Posterior cingulate gyrus (tissue), 11 donors: ENCODE measurements at regions not wholly inside any gene's neighbourhood (a gene's known extent, or its start where the extent isn't known, plus 50 kb on each side); places are given as distances from the start of the nearest gene placed in this dataset.
"Not testable (repeated sequence)": the region's sequence is repeated elsewhere in the genome, so short reads cannot be mapped to it uniquely, and the experiment has no call there.

ENCODE experiments used
- DNase-seq, 10 donors: peaks; one replicate each; pipeline versions ENCODE4 v3.0.0 to v3.0.0-alpha.2; 2020 to 2021; ENCODE audit warnings: mixed read lengths in 3 of 10
- intact Hi-C: fragments of 100-400 bp; cut with DNase I; formaldehyde crosslinking; loops from one replicate; pipeline ENCODE4 v1.15.1; 2023

GRCh38 chr12:19893514-19893913, 454.2 kb downstream of the AEBP2 start:
- intact Hi-C loops, result no loop called here
- DNase-seq, result no peak

GRCh38 chr12:19894050-19894449, 454.8 kb downstream of the AEBP2 start:
- intact Hi-C loops, result no loop called here
- no peak for DNase-seq

- intact Hi-C loops, result no loop called here
- no peak for DNase-seq
Measured at GRCh38 chr12:19894803-19895202, 455.5 kb downstream of the AEBP2 start.

- intact Hi-C loops, result no loop called here
- no peak for DNase-seq
Measured at GRCh38 chr12:19895246-19896020, 456.1 kb downstream of the AEBP2 start.

DNA sequence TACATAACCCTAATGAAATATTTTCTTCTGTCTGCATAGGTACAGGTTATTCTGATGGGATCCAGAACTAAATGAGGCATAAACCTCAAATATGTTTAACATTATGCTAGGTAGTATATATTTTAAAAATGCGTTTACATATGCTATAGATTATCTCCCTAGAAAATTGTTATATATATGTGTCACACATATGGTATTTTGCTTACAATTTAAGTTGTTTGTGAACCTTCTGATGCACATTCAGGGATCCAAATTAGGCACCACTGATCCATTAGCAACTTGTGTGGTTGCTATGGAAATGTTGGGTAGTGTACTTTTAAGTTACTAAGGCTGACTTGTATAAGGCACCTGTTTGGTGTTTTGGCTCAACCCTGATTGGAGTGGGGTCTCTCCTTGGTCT, 456.7 kb downstream of the AEBP2 start:
- intact Hi-C loops, result no loop called here
- no peak for DNase-seq

GRCh38 chr12:19896534-19896933, 457.2 kb downstream of the AEBP2 start:
- intact Hi-C loops, result no loop called here
- no peak for DNase-seq

DNA sequence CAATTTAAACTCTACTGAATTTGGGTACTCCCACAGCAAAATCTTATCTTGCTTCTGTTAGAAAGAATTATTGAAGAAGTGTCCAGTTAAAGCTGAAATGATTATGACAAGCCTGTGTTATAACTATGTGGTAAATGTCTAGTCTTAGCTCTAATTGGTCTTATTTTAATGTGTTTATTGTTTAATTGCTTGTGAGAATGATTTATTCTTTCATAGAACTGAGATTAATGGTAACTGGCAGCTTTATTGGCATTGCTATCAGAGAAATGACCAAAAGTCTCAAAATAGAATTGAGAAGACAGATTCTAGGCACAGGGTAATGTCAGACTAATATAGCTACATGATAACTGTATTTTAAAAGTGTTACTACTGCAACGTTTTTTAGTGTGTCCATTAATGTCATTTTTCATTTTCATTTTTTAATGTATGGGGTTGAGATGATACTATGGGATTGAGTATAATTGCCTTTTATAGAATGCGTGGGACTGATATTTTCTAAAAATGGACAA, 458.7 kb downstream of the AEBP2 start:
- intact Hi-C loops, result no loop called here
- no peak for DNase-seq

GRCh38 chr12:19901841-19902240, 462.5 kb downstream of the AEBP2 start:
- no peak for DNase-seq
- intact Hi-C loops, result no loop called here

- intact Hi-C loops, result no loop called here
- DNase-seq, result no peak
Measured at GRCh38 chr12:19904819-19905218, 463.5 kb upstream of the PDE3A start.

GRCh38 chr12:19908830-19909229, 459.5 kb upstream of the PDE3A start:
- DNase-seq, result no peak
- intact Hi-C loops, result no loop called here

DNA sequence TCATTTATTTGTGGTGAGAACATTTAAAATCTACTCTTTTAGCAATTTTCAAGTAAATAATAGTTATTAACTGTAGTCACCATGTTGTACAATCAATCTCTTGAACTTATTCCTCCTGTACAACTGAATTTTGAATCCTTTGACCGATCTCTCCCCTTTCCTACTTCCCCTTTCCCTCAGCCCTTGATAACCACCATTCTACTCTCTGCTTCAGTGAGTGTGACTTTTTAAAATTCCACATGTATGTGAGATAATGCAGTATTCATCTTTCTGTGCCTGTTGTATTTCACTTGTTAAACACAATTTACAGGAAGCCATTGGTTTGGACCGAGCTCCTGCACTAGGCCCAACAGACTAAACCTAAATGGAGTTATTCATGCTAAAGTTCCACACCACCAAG, 458.9 kb upstream of the PDE3A start:
- intact Hi-C loops, result no loop called here

DNA sequence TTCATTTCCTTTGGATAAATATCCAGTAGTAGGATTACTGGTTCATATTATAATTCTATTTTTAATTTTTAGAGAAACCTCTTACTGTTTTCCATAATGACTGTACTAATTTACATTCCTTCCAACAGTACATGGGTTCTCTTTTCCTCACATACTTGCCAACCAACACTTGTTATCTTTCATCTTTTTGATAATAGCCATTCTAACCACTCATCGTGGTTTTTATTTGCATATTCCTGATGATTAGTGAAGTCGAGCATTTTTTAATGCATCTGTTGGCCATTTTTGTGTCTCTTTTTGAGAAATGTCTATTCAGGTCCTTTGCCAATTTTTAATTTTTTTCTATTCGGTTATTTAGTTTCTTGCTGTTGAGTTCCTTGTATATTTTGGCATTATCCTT, 457.7 kb upstream of the PDE3A start:
- DNase-seq, result no peak
- intact Hi-C loops, result no loop called here

More for the DNA sequence above, 458.9 kb upstream of the PDE3A start:
- DNase-seq, result no peak

DNA sequence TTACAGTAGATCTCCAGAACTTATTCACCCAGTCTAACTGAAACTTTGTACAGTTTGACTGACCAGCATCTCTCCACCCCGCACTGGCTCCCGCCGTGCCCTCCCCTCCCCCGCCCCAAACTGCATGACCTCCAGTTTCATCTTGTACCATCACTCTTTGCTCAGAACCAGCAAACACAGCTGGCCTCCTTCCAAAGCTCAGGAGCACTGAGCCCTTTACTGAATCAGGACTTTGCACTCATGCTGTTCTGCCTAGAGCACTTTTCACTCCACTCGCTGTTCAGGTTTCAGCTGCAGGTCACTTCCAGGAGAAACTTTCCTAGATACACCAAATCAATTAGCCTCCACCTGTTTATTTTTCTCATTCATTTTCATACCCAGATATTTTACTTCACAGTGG, 455.3 kb upstream of the PDE3A start:
- no peak for DNase-seq
- intact Hi-C loops, result no loop called here

DNA sequence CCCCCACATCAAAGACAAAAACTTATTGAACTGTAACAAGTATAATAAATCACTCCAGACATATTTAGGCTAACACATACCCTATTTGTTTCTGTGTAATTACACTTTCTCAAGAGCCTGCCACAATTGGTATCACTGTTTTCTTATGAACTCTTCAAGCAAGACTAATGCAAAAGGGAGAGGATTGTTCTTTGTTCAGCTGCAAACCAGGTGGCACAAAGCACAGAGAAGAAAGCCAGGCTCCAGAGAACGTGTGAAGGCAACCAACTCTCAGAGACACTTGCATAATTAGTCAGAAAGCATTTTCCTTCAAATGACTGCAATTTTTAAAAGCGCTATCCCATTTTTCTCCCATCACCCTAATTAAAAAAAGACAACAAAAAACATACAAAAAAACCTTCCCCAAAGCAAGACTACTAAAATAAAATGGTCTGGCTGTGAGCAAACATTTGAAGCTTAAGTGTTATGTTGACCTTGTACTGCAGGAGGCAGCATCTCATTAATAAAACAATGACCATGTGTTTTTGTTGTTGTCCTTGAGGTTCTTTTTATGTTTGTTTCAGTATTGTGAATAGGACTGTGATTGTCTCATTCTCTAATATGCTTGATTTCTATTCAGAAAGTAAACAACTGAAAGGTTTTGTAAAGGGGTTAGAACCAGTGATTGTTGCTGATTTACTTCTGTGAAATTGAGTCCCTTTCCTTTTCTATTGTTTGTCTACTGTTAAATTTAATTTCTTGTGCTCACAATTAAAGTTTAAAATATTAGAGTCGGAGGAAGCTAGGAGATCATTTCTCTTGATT, 452.7 kb upstream of the PDE3A start:
- DNase-seq, result no peak
- intact Hi-C loops, result no loop called here

GRCh38 chr12:19916196-19916753, 452.1 kb upstream of the PDE3A start:
- intact Hi-C loops, result no loop called here
- no peak for DNase-seq

- intact Hi-C loops, result no loop called here
- no peak for DNase-seq
Measured at GRCh38 chr12:19916974-19917373, 451.4 kb upstream of the PDE3A start.

DNA sequence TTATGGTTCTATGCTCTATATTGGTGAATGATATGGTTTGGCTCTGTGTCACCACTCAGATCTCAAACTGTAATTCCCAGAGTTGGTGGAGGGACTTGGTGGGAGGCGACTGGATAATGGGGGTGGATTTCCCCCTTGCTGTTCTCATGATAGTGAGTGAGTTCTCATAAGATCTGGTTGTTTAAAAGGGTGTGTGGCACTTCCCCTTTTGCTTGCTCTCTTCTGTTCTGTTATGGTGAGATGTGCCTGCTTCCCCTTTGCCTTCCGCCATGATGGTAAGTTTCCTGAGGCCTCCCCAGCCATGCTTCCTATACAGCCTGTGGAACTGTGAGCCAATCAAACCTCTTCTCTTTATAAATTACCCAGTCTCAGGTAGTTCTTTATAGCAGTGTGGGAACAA, 446.6 kb upstream of the PDE3A start:
- DNase-seq, intact Hi-C loops: not testable (repeated sequence)

DNA sequence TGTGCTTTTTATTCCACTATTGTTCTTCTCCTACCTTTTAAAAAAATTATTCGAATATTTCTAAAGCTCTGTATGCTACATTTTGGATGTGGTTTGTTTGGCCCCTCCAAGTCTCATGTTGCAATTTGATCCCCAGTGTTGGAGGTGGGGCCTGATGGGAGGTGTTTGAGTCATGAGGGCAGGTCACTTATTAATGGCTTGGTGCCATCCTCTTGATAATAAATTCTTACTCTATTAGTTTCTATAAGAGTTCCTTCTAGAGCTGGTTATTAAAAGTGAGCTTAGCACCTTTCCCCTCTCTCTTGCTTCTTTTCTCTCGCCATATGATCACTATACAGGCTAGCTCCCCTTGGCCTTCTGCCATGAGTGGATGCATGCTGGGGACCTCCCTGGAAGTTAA, 445.6 kb upstream of the PDE3A start:
- intact Hi-C loops, result no loop called here
- DNase-seq, result no peak

DNA sequence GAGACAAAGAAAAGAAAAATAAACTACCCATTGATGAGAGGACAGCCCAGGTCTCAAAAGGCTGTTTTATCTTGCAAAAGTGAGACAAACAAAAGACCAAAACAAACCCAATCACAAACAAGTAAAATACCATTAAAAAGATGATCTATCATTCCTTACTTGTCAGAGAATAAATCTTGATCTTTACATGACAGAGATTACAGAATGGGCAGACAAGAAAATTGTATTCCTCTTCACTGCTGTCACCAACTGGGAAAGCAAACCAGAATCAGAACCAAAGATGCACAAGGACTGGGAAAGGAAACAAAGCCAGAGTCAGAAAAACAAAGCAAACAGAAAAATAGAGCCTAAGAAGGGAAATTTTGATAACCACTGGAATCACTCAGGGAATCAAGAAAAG, 444.0 kb upstream of the PDE3A start:
- no peak for DNase-seq
- intact Hi-C loops, result no loop called here

- DNase-seq, result no peak
- intact Hi-C loops, result no loop called here
Measured at GRCh38 chr12:19925841-19926240, 442.5 kb upstream of the PDE3A start.

GRCh38 chr12:19926266-19926665, 442.1 kb upstream of the PDE3A start:
- intact Hi-C loops, result no loop called here
- DNase-seq, result no peak

GRCh38 chr12:19927661-19928060, 440.7 kb upstream of the PDE3A start:
- no peak for DNase-seq
- intact Hi-C loops, result no loop called here
